MCF 10A (cell line): ENCODE measurements at regions not wholly inside any gene's neighbourhood (a gene's known extent, or its start where the extent isn't known, plus 50 kb on each side); places are given as distances from the start of the nearest gene placed in this dataset.

ENCODE experiments used
- BruUV-seq: library from RNA; stranded (reverse); fragments of 400-500 nt; replicated peaks from 2 replicates; lab custom pipeline; 2021; lab: Mats Ljungman, UMichigan
- CTCF ChIA-PET: fragments of 300-600 bp; sonication (Branson Sonifier 250); formaldehyde crosslinking; extraction: SDS; loops from one replicate; lab custom pipeline; 2021; ENCODE audit warnings: antibody characterized with exemption, inconsistent platforms; lab: Yijun Ruan, JAX
- POLR2A ChIA-PET: fragments of 300-600, 350-650 bp; sonication (Branson Sonifier 250); formaldehyde crosslinking; extraction: SDS; loops from one replicate; lab custom pipeline; 2020; ENCODE audit warnings: antibody characterized with exemption, inconsistent platforms; lab: Yijun Ruan, JAX
- DNase-seq: peaks from one replicate; pipeline ENCODE4 v3.0.0-alpha.2; 2018; ENCODE audit not compliant: unreplicated experiment
- H3K27ac Mint-ChIP-seq: one replicate; pipeline ENCODE4 v1.8.0; 2022; ENCODE audit warnings: mild to moderate bottlenecking, low read depth, mixed read lengths; ENCODE audit not compliant: unreplicated experiment
- H3K27me3 Mint-ChIP-seq: one replicate; pipeline ENCODE4 v1.8.0; 2022; ENCODE audit warnings: mixed read lengths; ENCODE audit not compliant: insufficient read depth, unreplicated experiment
- H3K36me3 Mint-ChIP-seq: one replicate; pipeline ENCODE4 v1.8.0; 2022; ENCODE audit warnings: mild to moderate bottlenecking, moderate library complexity, mixed read lengths; ENCODE audit not compliant: insufficient read depth, unreplicated experiment
- H3K4me1 Mint-ChIP-seq: one replicate; pipeline ENCODE4 v1.8.0; 2022; ENCODE audit warnings: mixed read lengths; ENCODE audit not compliant: insufficient read depth, unreplicated experiment
- H3K4me3 Mint-ChIP-seq: one replicate; pipeline ENCODE4 v1.8.0; 2022; ENCODE audit warnings: mild to moderate bottlenecking, moderate library complexity, mixed read lengths; ENCODE audit not compliant: unreplicated experiment
- H3K9me3 Mint-ChIP-seq: one replicate; pipeline ENCODE4 v1.8.0; 2022; ENCODE audit warnings: mixed read lengths; ENCODE audit not compliant: unreplicated experiment
- intact Hi-C: fragments of 100-400 bp; cut with micrococcal nuclease; formaldehyde crosslinking; loops from 2 replicates; pipeline ENCODE4 v1.14.1; 2022
- TF ChIP-seq, protein P1 (sequence below): fragments of 200-600 bp; IDR thresholded peaks from one replicate; pipeline ENCODE4 v1.8.0; 2022; ENCODE audit warnings: antibody characterized with exemption, mild to moderate bottlenecking; ENCODE audit not compliant: unreplicated experiment

GRCh38 chr1:239955431-239955830 lies 136.3 kb upstream of the FMN2 start:
- Mint-ChIP-seq H3K27ac (no peak overlapping the region), H3K36me3 (no peaks in the 10 kb centered on the region), H3K4me1 (peaks cover 4% of the 10 kb centered on the region), H3K4me3 (no peak overlapping the region), H3K27me3 (peaks cover 35% of the 10 kb centered on the region), H3K9me3 (no peaks in the 10 kb centered on the region)
- no peak for DNase-seq
- intact Hi-C loops, result no loop called here
- ChIA-PET POLR2A (no interaction called here), CTCF (interaction anchor here (0.6 to 9.6 kb wide), 7 partner anchors 8 to 964 kb away, joined by 3 to 213 read pairs (median 4); no protein-coding TSS in a partner anchor)
- TF ChIP-seq, protein P1, sequence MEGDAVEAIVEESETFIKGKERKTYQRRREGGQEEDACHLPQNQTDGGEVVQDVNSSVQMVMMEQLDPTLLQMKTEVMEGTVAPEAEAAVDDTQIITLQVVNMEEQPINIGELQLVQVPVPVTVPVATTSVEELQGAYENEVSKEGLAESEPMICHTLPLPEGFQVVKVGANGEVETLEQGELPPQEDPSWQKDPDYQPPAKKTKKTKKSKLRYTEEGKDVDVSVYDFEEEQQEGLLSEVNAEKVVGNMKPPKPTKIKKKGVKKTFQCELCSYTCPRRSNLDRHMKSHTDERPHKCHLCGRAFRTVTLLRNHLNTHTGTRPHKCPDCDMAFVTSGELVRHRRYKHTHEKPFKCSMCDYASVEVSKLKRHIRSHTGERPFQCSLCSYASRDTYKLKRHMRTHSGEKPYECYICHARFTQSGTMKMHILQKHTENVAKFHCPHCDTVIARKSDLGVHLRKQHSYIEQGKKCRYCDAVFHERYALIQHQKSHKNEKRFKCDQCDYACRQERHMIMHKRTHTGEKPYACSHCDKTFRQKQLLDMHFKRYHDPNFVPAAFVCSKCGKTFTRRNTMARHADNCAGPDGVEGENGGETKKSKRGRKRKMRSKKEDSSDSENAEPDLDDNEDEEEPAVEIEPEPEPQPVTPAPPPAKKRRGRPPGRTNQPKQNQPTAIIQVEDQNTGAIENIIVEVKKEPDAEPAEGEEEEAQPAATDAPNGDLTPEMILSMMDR, result no peak
- no TSS peak for BruUV-seq

GRCh38 chr1:239956263-239956662 lies 135.4 kb upstream of the FMN2 start:
- TF ChIP-seq, protein P1, result no peak
- intact Hi-C loops, result no loop called here
- DNase-seq, result no peak
- Mint-ChIP-seq H3K9me3 (no peaks in the 10 kb centered on the region), H3K27ac (no peak overlapping the region), H3K27me3 (peaks cover 40% of the 10 kb centered on the region), H3K36me3 (no peaks in the 10 kb centered on the region), H3K4me3 (no peak overlapping the region), H3K4me1 (peaks cover 4% of the 10 kb centered on the region)
- ChIA-PET POLR2A (no interaction called here), CTCF (interaction anchor here (0.5 to 7.6 kb wide), 10 partner anchors 16 to 776 kb away, joined by 3 to 96 read pairs (median 3); no protein-coding TSS in a partner anchor)
- BruUV-seq, result no TSS peak

DNA sequence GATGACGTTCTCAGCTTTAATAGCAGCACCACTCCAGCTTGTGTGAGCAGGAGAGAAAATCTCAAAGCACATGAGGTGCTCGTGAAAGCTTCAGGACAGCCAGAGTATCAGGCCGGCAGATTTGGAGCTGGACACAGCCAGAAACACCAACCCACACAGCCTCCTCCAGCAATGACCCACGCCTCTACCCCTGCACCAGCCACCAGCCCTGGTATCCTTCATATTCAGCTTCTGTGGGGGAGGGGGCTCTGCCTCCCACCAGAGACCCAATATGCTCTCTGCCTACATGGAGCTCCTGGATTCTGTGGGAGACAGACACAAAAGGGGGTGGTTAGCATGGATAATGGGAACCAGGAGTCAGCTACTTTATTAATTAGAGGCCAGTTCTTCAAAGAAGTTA lies 133.6 kb upstream of the FMN2 start:
- no peak overlapping the region for H3K4me3 Mint-ChIP-seq
- intact Hi-C loops, result no loop called here
- CTCF ChIA-PET, result interaction anchor here (0.6 to 2.2 kb wide), 9 partner anchors 8 to 231 kb away, joined by 3 to 13 read pairs (median 5); no protein-coding TSS in a partner anchor
- DNase-seq, result no peak
- peaks cover 4% of the 10 kb centered on the region for H3K4me1 Mint-ChIP-seq
- BruUV-seq, result no TSS peak
- H3K9me3 Mint-ChIP-seq, result no peaks in the 10 kb centered on the region
- no peaks in the 10 kb centered on the region for H3K36me3 Mint-ChIP-seq
- peaks cover 40% of the 10 kb centered on the region for H3K27me3 Mint-ChIP-seq
- TF ChIP-seq, protein P1, result no peak
- H3K27ac Mint-ChIP-seq, result no peak overlapping the region
- POLR2A ChIA-PET, result interaction anchor here (1.3 to 1.4 kb wide), 2 partner anchors 10 to 13 kb away, joined by 3 read pairs; no protein-coding TSS in a partner anchor

DNA sequence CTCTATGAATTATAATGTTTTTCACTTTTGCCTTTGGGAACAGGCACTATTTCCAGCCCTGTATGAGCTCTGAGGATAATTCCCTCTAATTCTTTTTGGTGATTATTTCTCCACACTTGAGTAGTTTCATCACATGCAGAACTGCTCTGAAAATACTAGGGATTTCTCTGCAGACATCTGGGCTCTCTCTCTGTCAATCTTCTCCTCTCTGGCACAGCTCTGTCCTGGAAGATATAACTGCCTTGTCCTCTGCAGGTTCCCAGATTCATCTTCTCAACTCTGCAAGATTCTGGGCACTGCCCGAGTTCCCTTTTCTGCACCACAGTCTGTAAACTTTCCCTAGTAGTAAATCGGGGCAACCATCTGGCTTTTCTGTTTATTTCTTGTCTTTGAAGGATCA lies 131.3 kb upstream of the FMN2 start:
- intact Hi-C loops, result no loop called here
- CTCF ChIA-PET, result interaction anchor here (0.6 to 7.7 kb wide), 6 partner anchors 8 to 163 kb away, joined by 3 to 115 read pairs (median 4); no protein-coding TSS in a partner anchor

More for the DNA sequence above, 131.3 kb upstream of the FMN2 start:
- no peaks in the 10 kb centered on the region for H3K9me3 Mint-ChIP-seq
- peaks cover 40% of the 10 kb centered on the region for H3K27me3 Mint-ChIP-seq
- TF ChIP-seq, protein P1, result no peak
- no peak overlapping the region for H3K4me3 Mint-ChIP-seq
- POLR2A ChIA-PET, result interaction anchor here (0.5 kb wide), 1 partner anchor 842 kb away, joined by 3 read pairs; no protein-coding TSS in a partner anchor
- no TSS peak for BruUV-seq
- DNase-seq, result no peak
- no peak overlapping the region for H3K27ac Mint-ChIP-seq
- peaks cover 4% of the 10 kb centered on the region for H3K4me1 Mint-ChIP-seq
- no peaks in the 10 kb centered on the region for H3K36me3 Mint-ChIP-seq
